H1 (cell line): ENCODE measurements at regions not wholly inside any gene's neighbourhood (a gene's known extent, or its start where the extent isn't known, plus 50 kb on each side); places are given as distances from the start of the nearest gene placed in this dataset.

Experiments
- CTCF ChIA-PET: fragments of 300-600 bp; sonication (Branson Sonifier 250); formaldehyde crosslinking; loops from one replicate; lab custom pipeline; 2021; ENCODE audit not compliant: partially characterized antibody; lab: Charles Lee
- POLR2A ChIA-PET: fragments of 300-600 bp; sonication (Branson Sonifier 250); formaldehyde crosslinking; loops from one replicate; lab custom pipeline; 2021; ENCODE audit warnings: inconsistent platforms; ENCODE audit not compliant: partially characterized antibody; lab: Charles Lee
- DNase-seq, 2 experiments: peaks; one replicate each; pipeline versions ENCODE4 v3.0.0 to v3.0.0-alpha.2; 2010 to 2022; ENCODE audit warnings: low spot score in 2 of 2, low read depth in 1 of 2, mixed read lengths in 1 of 2
- FAIRE-seq: peaks from 2 replicates; lab custom pipeline; 2011; peaks lifted over from hg19 to GRCh38; lab: Jason Lieb, UNC
- H2AFZ ChIP-seq: 2 replicates; pipeline ENCODE4 v1.8.1; 2012; ENCODE audit warnings: low read length, inconsistent platforms
- H2AK5ac ChIP-seq: 2 replicates; pipeline ENCODE4 v1.6.1; 2013; ENCODE audit warnings: low read depth, low read length
- H2BK120ac ChIP-seq: replicated peaks from 2 replicates; pipeline ENCODE3; 2013; ENCODE audit warnings: low read depth, low read length, inconsistent platforms
- H2BK12ac ChIP-seq: 2 replicates; pipeline ENCODE4 v1.6.1; 2013; ENCODE audit warnings: low read depth, low read length
- H2BK15ac ChIP-seq: 2 replicates; pipeline ENCODE4 v1.6.1; 2013; ENCODE audit warnings: low read length
- H2BK20ac ChIP-seq: 2 replicates; pipeline ENCODE4 v1.6.1; 2013; ENCODE audit warnings: low read length
- H2BK5ac ChIP-seq: 2 replicates; pipeline ENCODE4 v1.6.1; 2013; ENCODE audit warnings: low read depth, low read length
- H3K14ac ChIP-seq: 2 replicates; pipeline ENCODE4 v1.6.1; 2013; ENCODE audit warnings: inconsistent platforms; ENCODE audit not compliant: insufficient read length
- H3K18ac ChIP-seq: 2 replicates; pipeline ENCODE4 v1.6.1; 2013; ENCODE audit warnings: low read length; ENCODE audit errors: extremely low read depth
- H3K23ac ChIP-seq: 2 replicates; pipeline ENCODE4 v1.6.1; 2013; ENCODE audit warnings: inconsistent platforms; ENCODE audit not compliant: insufficient read length
- H3K23me2 ChIP-seq: 2 replicates; pipeline ENCODE4 v1.6.1; 2013; ENCODE audit warnings: low read depth, low read length
- H3K27ac ChIP-seq: 2 replicates; pipeline ENCODE4 v1.6.1; 2011; ENCODE audit warnings: low read depth, low read length, inconsistent platforms
- H3K27me3 ChIP-seq, 4 experiments: replicated peaks in 1 of 4; 1 replicate in 1 of 4; 2 replicates in 3 of 4; pipeline versions ENCODE4 v1.6.1 to v1.8.1; 2011 to 2013; ENCODE audit warnings: low read length in 3 of 4, mild to moderate bottlenecking in 3 of 4, inconsistent platforms in 2 of 4, mixed read lengths in 2 of 4, moderate library complexity in 1 of 4; ENCODE audit not compliant: control insufficient read depth in 3 of 4, insufficient read depth in 3 of 4; ENCODE audit errors: extremely low read depth in 1 of 4
- H3K36me3 ChIP-seq, 4 experiments: 2 replicates each; pipeline versions ENCODE4 v1.6.1 to v1.8.1; 2011 to 2013; ENCODE audit warnings: mild to moderate bottlenecking in 4 of 4, low read length in 3 of 4, moderate library complexity in 2 of 4, control low read depth in 1 of 4, inconsistent platforms in 1 of 4; ENCODE audit not compliant: insufficient read depth in 4 of 4, control insufficient read depth in 2 of 4
- H3K4ac ChIP-seq: replicated peaks from 2 replicates; pipeline ENCODE3; 2013; ENCODE audit warnings: low read length, low read depth, mixed read lengths, inconsistent platforms; ENCODE audit not compliant: insufficient read length
- H3K4me1 ChIP-seq, 4 experiments: replicated peaks in 1 of 4; 1 replicate in 1 of 4; 2 replicates in 3 of 4; pipeline versions ENCODE4 v1.6.1 to v1.8.1; 2011 to 2013; ENCODE audit warnings: low read length in 3 of 4, inconsistent platforms in 2 of 4, mixed read lengths in 1 of 4; ENCODE audit not compliant: insufficient read depth in 4 of 4, control insufficient read depth in 3 of 4
- H3K4me2 ChIP-seq, 2 experiments: 2 replicates each; pipeline versions ENCODE4 v1.6.1 to v1.8.1; 2011 to 2013; ENCODE audit warnings: low read depth in 2 of 2, low read length in 2 of 2, control low read depth in 1 of 2, inconsistent platforms in 1 of 2, mild to moderate bottlenecking in 1 of 2; ENCODE audit not compliant: insufficient read depth in 1 of 2
- H3K4me3 ChIP-seq, 4 experiments: fragments of 200-600, 300-600 bp in 1 of 4; sonication (generic), shearing (Covaris generic), sonication (Bioruptor Twin) in 1 of 4; 2 replicates each; pipeline versions ENCODE4 v1.5.1 to v1.8.1; 2011 to 2016; ENCODE audit warnings: low read length in 4 of 4, low read depth in 3 of 4, control low read depth in 2 of 4, inconsistent platforms in 2 of 4, mild to moderate bottlenecking in 2 of 4, mixed read lengths in 1 of 4, moderate library complexity in 1 of 4; ENCODE audit not compliant: insufficient read depth in 2 of 4; ENCODE audit errors: extremely low read depth in 1 of 4
- H3K56ac ChIP-seq: replicated peaks from 2 replicates; pipeline ENCODE3; 2013; ENCODE audit warnings: low read depth, mild to moderate bottlenecking, mixed read lengths, low read length, inconsistent platforms; ENCODE audit not compliant: insufficient read length
- H3K79me1 ChIP-seq: 2 replicates; pipeline ENCODE4 v1.6.1; 2013; ENCODE audit warnings: low read depth, low read length, control low read depth
- H3K79me2 ChIP-seq, 2 experiments: 2 replicates each; pipeline versions ENCODE4 v1.6.1 to v1.8.1; 2012 to 2013; ENCODE audit warnings: low read length in 2 of 2, mild to moderate bottlenecking in 2 of 2, inconsistent platforms in 1 of 2; ENCODE audit not compliant: insufficient read depth in 2 of 2, control insufficient read depth in 1 of 2
- H3K9ac ChIP-seq, 4 experiments: replicated peaks in 1 of 4; 1 replicate in 1 of 4; 2 replicates in 3 of 4; pipeline versions ENCODE4 v1.6.1 to v1.8.1; 2011 to 2013; ENCODE audit warnings: low read depth in 3 of 4, low read length in 3 of 4, control low read depth in 2 of 4, mild to moderate bottlenecking in 2 of 4, moderate library complexity in 2 of 4, inconsistent platforms in 1 of 4; ENCODE audit errors: extremely low read depth in 1 of 4
- H3K9me3 ChIP-seq, 2 experiments: 2 replicates each; pipeline versions ENCODE4 v1.6.1 to v1.8.1; 2012 to 2013; ENCODE audit warnings: mild to moderate bottlenecking in 2 of 2, moderate library complexity in 2 of 2, control low read depth in 1 of 2, inconsistent platforms in 1 of 2, low read depth in 1 of 2, low read length in 1 of 2, mixed read lengths in 1 of 2; ENCODE audit not compliant: insufficient read depth in 2 of 2
- H4K20me1 ChIP-seq, 2 experiments: replicated peaks in 1 of 2; 2 replicates each; pipeline versions ENCODE3 to v1.8.1; 2011 to 2013; ENCODE audit warnings: inconsistent platforms in 2 of 2, low read length in 2 of 2, mild to moderate bottlenecking in 1 of 2; ENCODE audit not compliant: insufficient read depth in 2 of 2, control insufficient read depth in 1 of 2
- H4K5ac ChIP-seq: 2 replicates; pipeline ENCODE4 v1.6.1; 2013; ENCODE audit warnings: low read length, low read depth, mixed read lengths, inconsistent platforms; ENCODE audit not compliant: insufficient read length
- H4K8ac ChIP-seq: 2 replicates; pipeline ENCODE4 v1.8.0; 2013; ENCODE audit warnings: mild to moderate bottlenecking, moderate library complexity, low read length, inconsistent platforms; ENCODE audit not compliant: insufficient read depth; ENCODE audit errors: extremely low read depth
- H4K91ac ChIP-seq: replicated peaks from 2 replicates; pipeline ENCODE3; 2013; ENCODE audit warnings: low read length, mixed read lengths, inconsistent platforms; ENCODE audit not compliant: insufficient read length
- FOSL1 ChIP-seq: IDR thresholded peaks from 2 replicates; pipeline ENCODE4 v1.6.1; 2011; ENCODE audit warnings: mild to moderate bottlenecking, low read depth, low read length, moderate library complexity; ENCODE audit not compliant: insufficient read depth
- USF2 ChIP-seq: IDR thresholded peaks from 2 replicates; pipeline ENCODE4 v1.6.1; 2011; ENCODE audit warnings: low read length, improper control_type of control experiment
- WGBS, 2 experiments: shearing (Covaris generic) in 1 of 2; methylation state at CpG; one replicate each; pipeline versions ENCODE4 v1.1.6 to v1.1.7; 2013 to 2015; ENCODE audit warnings: low lambda C conversion rate in 2 of 2, mixed read lengths in 2 of 2, inconsistent platforms in 1 of 2, low coverage in 1 of 2, missing lambda C conversion rate in 1 of 2; ENCODE audit not compliant: insufficient replicate concordance in 2 of 2, insufficient coverage in 1 of 2, insufficient read length in 1 of 2; ENCODE audit errors: extremely low coverage in 1 of 2, missing lambda C conversion rate in 1 of 2; 5-methylcytosine and 5-hydroxymethylcytosine counted together

DNA sequence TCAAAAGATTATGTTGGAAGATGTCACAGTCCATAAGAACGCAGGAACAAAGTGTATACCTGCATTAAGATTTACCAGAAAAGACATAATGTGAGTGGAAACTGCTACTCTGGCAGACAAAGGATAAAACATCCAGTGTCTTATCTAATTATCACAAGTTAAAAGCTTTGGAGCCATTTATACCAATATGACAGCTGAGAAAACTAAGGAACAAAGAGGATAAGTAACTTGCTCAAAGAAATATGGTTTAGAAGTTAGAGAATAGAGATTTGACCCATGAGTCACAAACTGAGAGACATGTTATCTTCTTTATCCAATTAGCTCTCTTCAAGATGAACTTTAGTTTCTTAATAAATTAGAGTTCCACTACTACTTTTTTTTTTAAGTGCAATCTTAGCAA is 1473.7 kb downstream of the OTOL1 start:
- H3K79me1 ChIP-seq = no peaks in the 10 kb centered on the region
- H3K23ac ChIP-seq = no peak overlapping the region
- H4K91ac ChIP-seq = no peak overlapping the region
- no peak overlapping the region for H3K4me2 ChIP-seq
- H3K23me2 ChIP-seq = no peaks in the 10 kb centered on the region
- no peak overlapping the region for H3K27ac ChIP-seq
- H4K5ac ChIP-seq = no peak overlapping the region
- no peaks in the 10 kb centered on the region for H3K4me1 ChIP-seq
- H3K56ac ChIP-seq = no peak overlapping the region
- no peak overlapping the region for H2BK20ac ChIP-seq
- no peak overlapping the region for H3K14ac ChIP-seq
- H2AK5ac ChIP-seq = no peak overlapping the region
- no peak overlapping the region for H3K4me3 ChIP-seq
- no peaks in the 10 kb centered on the region for H3K9me3 ChIP-seq
- no peak overlapping the region for H2BK120ac ChIP-seq
- CTCF ChIA-PET = no interaction called here
- H4K20me1 ChIP-seq = no peaks in the 10 kb centered on the region
- WGBS, 2 experiments = 77% methylated on average over 1 of the region's 1 CpG; no CpG with 5 or more reads in 1 of the 2 experiments
- no peak overlapping the region for H2BK15ac ChIP-seq
- no peak for DNase-seq
- no peaks in the 10 kb centered on the region for H3K27me3 ChIP-seq
- H3K79me2 ChIP-seq = no peaks in the 10 kb centered on the region
- no peak for FAIRE-seq
- no peak overlapping the region for H2BK5ac ChIP-seq
- no peak overlapping the region for H4K8ac ChIP-seq
- no peak overlapping the region for H3K9ac ChIP-seq
- H3K36me3 ChIP-seq = peaks cover 0 to 3% (median 0%) of the 10 kb centered on the region in 4 experiments; a peak in 1 of 8 replicates
- no peak overlapping the region for H3K18ac ChIP-seq
- no peak for TF ChIP-seq FOSL1
- no peak for TF ChIP-seq USF2
- POLR2A ChIA-PET = no interaction called here
- no peak overlapping the region for H2BK12ac ChIP-seq
- no peak overlapping the region for H3K4ac ChIP-seq
- H2AFZ ChIP-seq = no peak overlapping the region
